ENCODE measurements at regions not wholly inside any gene's neighbourhood (a gene's known extent, or its start where the extent isn't known, plus 50 kb on each side); places are given as distances from the start of the nearest gene placed in this dataset.

GRCh38 chr5:125555591-125555990, 809.2 kb upstream of the ZNF608 start:
- Histone ChIP-seq H2BK12ac (ENCODE audit: low read length) (no peak overlapping the region), H4K8ac (ENCODE audit: low read depth, low read length) (no peak overlapping the region), H3K4ac (ENCODE audit: low read depth, low read length) (no peak overlapping the region), H3K4me1 (ENCODE audit: control insufficient read depth in 1 of 2, insufficient read depth in 2 of 2, low read length in 2 of 2) (peaks cover 0 to 5% of the 10 kb centered on the region in 2 experiments), H3K79me2 (ENCODE audit: control insufficient read depth, insufficient read depth, low read length, poor library complexity) (no peaks in the 10 kb centered on the region), H3K27ac (ENCODE audit: low read depth, low read length) (no peak overlapping the region), H3K14ac (ENCODE audit: low read length) (no peak overlapping the region), H2BK5ac (ENCODE audit: low read depth, low read length, poor library complexity) (no peak overlapping the region), H2BK120ac (ENCODE audit: insufficient read depth, low read length, poor library complexity) (no peak overlapping the region), H3K4me3 (ENCODE audit: low read depth, low read length) (no peak overlapping the region), H3K36me3 (ENCODE audit: control insufficient read depth in 1 of 2, insufficient read depth in 2 of 2, low read length in 2 of 2) (no peaks in the 10 kb centered on the region), H3K9me3 (ENCODE audit: insufficient read depth, low read depth, low read length) (no peaks in the 10 kb centered on the region), H2AK5ac (ENCODE audit: low read length) (no peak overlapping the region), H2AFZ (ENCODE audit: insufficient read depth, low read length, poor library complexity) (no peak overlapping the region), H3K18ac (ENCODE audit: low read length) (no peak overlapping the region), H3K27me3 (ENCODE audit: insufficient read depth, low read length) (no peaks in the 10 kb centered on the region), H3K23ac (ENCODE audit: low read length) (no peak overlapping the region), H4K12ac (ENCODE audit: low read depth, low read length) (no peak overlapping the region), H3K79me1 (ENCODE audit: low read length) (peaks cover 2% of the 10 kb centered on the region), H3K9ac (ENCODE audit: low read length) (no peak overlapping the region), H3K4me2 (ENCODE audit: low read length) (no peak overlapping the region), H4K91ac (ENCODE audit: low read depth, low read length) (no peak overlapping the region)
- WGBS (ENCODE audit: extremely low coverage, insufficient coverage, insufficient read length), result no CpG with 5 or more reads among the region's 4 CpGs
- no peak for DNase-seq

GRCh38 chr5:125558016-125558415, 811.6 kb upstream of the ZNF608 start:
- Histone ChIP-seq H2BK12ac (ENCODE audit: low read length) (no peak overlapping the region), H2AFZ (ENCODE audit: insufficient read depth, low read length, poor library complexity) (no peak overlapping the region), H3K4me3 (ENCODE audit: low read depth, low read length) (no peak overlapping the region), H3K14ac (ENCODE audit: low read length) (no peak overlapping the region), H3K23ac (ENCODE audit: low read length) (no peak overlapping the region), H4K91ac (ENCODE audit: low read depth, low read length) (no peak overlapping the region), H4K12ac (ENCODE audit: low read depth, low read length) (no peak overlapping the region), H2AK5ac (ENCODE audit: low read length) (no peak overlapping the region), H3K27me3 (ENCODE audit: insufficient read depth, low read length) (no peaks in the 10 kb centered on the region), H3K4ac (ENCODE audit: low read depth, low read length) (no peak overlapping the region), H3K36me3 (ENCODE audit: control insufficient read depth in 1 of 2, insufficient read depth in 2 of 2, low read length in 2 of 2) (no peaks in the 10 kb centered on the region), H3K27ac (ENCODE audit: low read depth, low read length) (no peak overlapping the region), H3K79me2 (ENCODE audit: control insufficient read depth, insufficient read depth, low read length, poor library complexity) (no peaks in the 10 kb centered on the region), H2BK5ac (ENCODE audit: low read depth, low read length, poor library complexity) (no peak overlapping the region), H3K9me3 (ENCODE audit: insufficient read depth, low read depth, low read length) (no peaks in the 10 kb centered on the region), H3K4me1 (ENCODE audit: control insufficient read depth in 1 of 2, insufficient read depth in 2 of 2, low read length in 2 of 2) (peaks cover 0 to 3% of the 10 kb centered on the region in 2 experiments), H3K79me1 (ENCODE audit: low read length) (peaks cover 4% of the 10 kb centered on the region), H3K18ac (ENCODE audit: low read length) (no peak overlapping the region), H3K4me2 (ENCODE audit: low read length) (no peak overlapping the region), H4K8ac (ENCODE audit: low read depth, low read length) (no peak overlapping the region), H3K9ac (ENCODE audit: low read length) (no peak overlapping the region), H2BK120ac (ENCODE audit: insufficient read depth, low read length, poor library complexity) (no peak overlapping the region)
- no peak for DNase-seq
- WGBS (ENCODE audit: extremely low coverage, insufficient coverage, insufficient read length), result no CpG with 5 or more reads among the region's 1 CpG

- Histone ChIP-seq H3K27ac (ENCODE audit: low read depth, low read length) (no peak overlapping the region), H3K9me3 (ENCODE audit: insufficient read depth, low read depth, low read length) (no peaks in the 10 kb centered on the region), H2BK120ac (ENCODE audit: insufficient read depth, low read length, poor library complexity) (no peak overlapping the region), H3K27me3 (ENCODE audit: insufficient read depth, low read length) (no peaks in the 10 kb centered on the region), H2AFZ (ENCODE audit: insufficient read depth, low read length, poor library complexity) (no peak overlapping the region), H3K18ac (ENCODE audit: low read length) (no peak overlapping the region), H3K79me1 (ENCODE audit: low read length) (peaks cover 4% of the 10 kb centered on the region), H2BK12ac (ENCODE audit: low read length) (no peak overlapping the region), H4K12ac (ENCODE audit: low read depth, low read length) (no peak overlapping the region), H3K79me2 (ENCODE audit: control insufficient read depth, insufficient read depth, low read length, poor library complexity) (no peaks in the 10 kb centered on the region), H2AK5ac (ENCODE audit: low read length) (no peak overlapping the region), H4K8ac (ENCODE audit: low read depth, low read length) (no peak overlapping the region), H3K36me3 (ENCODE audit: control insufficient read depth in 1 of 2, insufficient read depth in 2 of 2, low read length in 2 of 2) (no peaks in the 10 kb centered on the region), H3K4me2 (ENCODE audit: low read length) (no peak overlapping the region), H4K91ac (ENCODE audit: low read depth, low read length) (no peak overlapping the region), H3K4me1 (ENCODE audit: control insufficient read depth in 1 of 2, insufficient read depth in 2 of 2, low read length in 2 of 2) (peaks cover 0 to 3% of the 10 kb centered on the region in 2 experiments), H3K4ac (ENCODE audit: low read depth, low read length) (no peak overlapping the region), H3K14ac (ENCODE audit: low read length) (no peak overlapping the region), H3K23ac (ENCODE audit: low read length) (no peak overlapping the region), H3K9ac (ENCODE audit: low read length) (no peak overlapping the region), H2BK5ac (ENCODE audit: low read depth, low read length, poor library complexity) (no peak overlapping the region), H3K4me3 (ENCODE audit: low read depth, low read length) (no peak overlapping the region)
- no CpG with 5 or more reads among the region's 3 CpGs for WGBS (ENCODE audit: extremely low coverage, insufficient coverage, insufficient read length)
- no peak for DNase-seq
These were observed 812.0 kb upstream of the ZNF608 start for GRCh38 chr5:125558466-125558865.

GRCh38 chr5:125559296-125559695, 812.9 kb upstream of the ZNF608 start:
- WGBS (ENCODE audit: extremely low coverage, insufficient coverage, insufficient read length), result no CpG with 5 or more reads among the region's 2 CpGs
- no peak overlapping the region for H3K4ac ChIP-seq (ENCODE audit: low read depth, low read length)
- H3K79me1 ChIP-seq (ENCODE audit: low read length), result peaks cover 4% of the 10 kb centered on the region
- H3K14ac ChIP-seq (ENCODE audit: low read length), result no peak overlapping the region
- no peak overlapping the region for H2AK5ac ChIP-seq (ENCODE audit: low read length)
- H3K79me2 ChIP-seq (ENCODE audit: control insufficient read depth, insufficient read depth, low read length, poor library complexity), result no peaks in the 10 kb centered on the region
- H4K91ac ChIP-seq (ENCODE audit: low read depth, low read length), result no peak overlapping the region
- no peak overlapping the region for H3K23ac ChIP-seq (ENCODE audit: low read length)
- peaks cover 0 to 3% of the 10 kb centered on the region in 2 experiments for H3K4me1 ChIP-seq (ENCODE audit: control insufficient read depth in 1 of 2, insufficient read depth in 2 of 2, low read length in 2 of 2)
- H3K9me3 ChIP-seq (ENCODE audit: insufficient read depth, low read depth, low read length), result no peaks in the 10 kb centered on the region
- no peak overlapping the region for H4K8ac ChIP-seq (ENCODE audit: low read depth, low read length)
- no peak overlapping the region for H3K4me3 ChIP-seq (ENCODE audit: low read depth, low read length)
- H3K4me2 ChIP-seq (ENCODE audit: low read length), result no peak overlapping the region
- H3K36me3 ChIP-seq (ENCODE audit: control insufficient read depth in 1 of 2, insufficient read depth in 2 of 2, low read length in 2 of 2), result no peaks in the 10 kb centered on the region
- H3K18ac ChIP-seq (ENCODE audit: low read length), result no peak overlapping the region
- H2BK12ac ChIP-seq (ENCODE audit: low read length), result no peak overlapping the region
- no peak overlapping the region for H2BK120ac ChIP-seq (ENCODE audit: insufficient read depth, low read length, poor library complexity)
- no peak overlapping the region for H2BK5ac ChIP-seq (ENCODE audit: low read depth, low read length, poor library complexity)
- no peak overlapping the region for H3K9ac ChIP-seq (ENCODE audit: low read length)
- DNase-seq, result peak; percentile 71 to 86
- H3K27me3 ChIP-seq (ENCODE audit: insufficient read depth, low read length), result no peaks in the 10 kb centered on the region
- H2AFZ ChIP-seq (ENCODE audit: insufficient read depth, low read length, poor library complexity), result no peak overlapping the region
- H3K27ac ChIP-seq (ENCODE audit: low read depth, low read length), result peak overlapping the region; percentile 46
- no peak overlapping the region for H4K12ac ChIP-seq (ENCODE audit: low read depth, low read length)
